DND-41 (cell line): ENCODE measurements at regions not wholly inside any gene's neighbourhood (a gene's known extent, or its start where the extent isn't known, plus 50 kb on each side); places are given as distances from the start of the nearest gene placed in this dataset.

Experiments
- ATAC-seq: fragments of 200-7000 bp; cut with Tn5 transposase; 3 replicates; pipeline ENCODE4 v1.9.1; 2021; ENCODE audit warnings: low read depth; ENCODE audit not compliant: insufficient read depth
- DNase-seq: peaks from one replicate; pipeline ENCODE4 v3.0.0-alpha.2; 2020
- H2AFZ ChIP-seq: 2 replicates; pipeline ENCODE4 v1.6.0; 2012; ENCODE audit warnings: low read depth, low read length
- H3K27ac ChIP-seq: 2 replicates; pipeline ENCODE4 v1.5.1; 2012; ENCODE audit warnings: low read length, inconsistent platforms
- H3K27me3 ChIP-seq: fragments of 200-600 bp; sonication (generic); 2 replicates; pipeline ENCODE4 v1.6.0; 2012; ENCODE audit warnings: low read length, mild to moderate bottlenecking, inconsistent platforms; ENCODE audit not compliant: insufficient read depth, poor library complexity
- H3K36me3 ChIP-seq: 2 replicates; pipeline ENCODE4 v1.5.1; 2012; ENCODE audit warnings: low read length, inconsistent platforms; ENCODE audit not compliant: insufficient read depth
- H3K4me1 ChIP-seq: 2 replicates; pipeline ENCODE4 v1.5.1; 2012; ENCODE audit warnings: mild to moderate bottlenecking, low read length; ENCODE audit not compliant: insufficient read depth
- H3K4me2 ChIP-seq: 2 replicates; pipeline ENCODE4 v1.6.0; 2012; ENCODE audit warnings: mild to moderate bottlenecking, moderate library complexity, low read length, inconsistent platforms; ENCODE audit not compliant: insufficient read depth
- H3K4me3 ChIP-seq, 2 experiments: fragments of 200-600 bp in 1 of 2; shearing (Covaris generic) in 1 of 2; 2 replicates each; pipeline ENCODE4 v1.5.1; 2012 to 2016; ENCODE audit warnings: inconsistent platforms in 2 of 2, low read length in 2 of 2, mild to moderate bottlenecking in 2 of 2, low read depth in 1 of 2, moderate library complexity in 1 of 2
- H3K79me2 ChIP-seq: 2 replicates; pipeline ENCODE4 v1.6.0; 2012; ENCODE audit warnings: low read length, inconsistent platforms; ENCODE audit not compliant: insufficient read depth
- H3K9ac ChIP-seq: 2 replicates; pipeline ENCODE4 v1.6.0; 2012; ENCODE audit warnings: low read depth, mild to moderate bottlenecking, inconsistent platforms, low read length, moderate library complexity
- H3K9me3 ChIP-seq: 2 replicates; pipeline ENCODE4 v1.5.1; 2012; ENCODE audit warnings: low read length, moderate library complexity, mild to moderate bottlenecking, inconsistent platforms; ENCODE audit not compliant: insufficient read depth, severe bottlenecking
- H4K20me1 ChIP-seq: 2 replicates; pipeline ENCODE4 v1.6.0; 2012; ENCODE audit warnings: low read length; ENCODE audit not compliant: insufficient read depth
- EZH2 ChIP-seq: IDR thresholded peaks from 3 replicates; pipeline ENCODE4 v1.6.1; 2012; ENCODE audit warnings: borderline replicate concordance, low read depth, mild to moderate bottlenecking, moderate library complexity, low read length, inconsistent platforms; ENCODE audit not compliant: severe bottlenecking
- TF ChIP-seq, protein P1 (sequence below): IDR thresholded peaks from 2 replicates; pipeline ENCODE4 v1.5.1; 2012; ENCODE audit warnings: borderline replicate concordance, low read length, moderate library complexity, mild to moderate bottlenecking; ENCODE audit not compliant: poor library complexity, severe bottlenecking; ENCODE audit errors: extremely low read depth

GRCh38 chr1:70754701-70755100 lies 292.9 kb downstream of the PTGER3 start:
- Histone ChIP-seq H3K79me2 (no peaks in the 10 kb centered on the region), H3K27me3 (no peaks in the 10 kb centered on the region), H3K4me1 (no peaks in the 10 kb centered on the region), H3K9ac (no peak overlapping the region), H3K36me3 (no peaks in the 10 kb centered on the region), H3K4me3 (no peak overlapping the region), H3K4me2 (no peak overlapping the region), H2AFZ (no peak overlapping the region), H3K9me3 (no peaks in the 10 kb centered on the region), H4K20me1 (no peaks in the 10 kb centered on the region), H3K27ac (no peak overlapping the region)
- no peak for TF ChIP-seq EZH2
- TF ChIP-seq, protein P1, sequence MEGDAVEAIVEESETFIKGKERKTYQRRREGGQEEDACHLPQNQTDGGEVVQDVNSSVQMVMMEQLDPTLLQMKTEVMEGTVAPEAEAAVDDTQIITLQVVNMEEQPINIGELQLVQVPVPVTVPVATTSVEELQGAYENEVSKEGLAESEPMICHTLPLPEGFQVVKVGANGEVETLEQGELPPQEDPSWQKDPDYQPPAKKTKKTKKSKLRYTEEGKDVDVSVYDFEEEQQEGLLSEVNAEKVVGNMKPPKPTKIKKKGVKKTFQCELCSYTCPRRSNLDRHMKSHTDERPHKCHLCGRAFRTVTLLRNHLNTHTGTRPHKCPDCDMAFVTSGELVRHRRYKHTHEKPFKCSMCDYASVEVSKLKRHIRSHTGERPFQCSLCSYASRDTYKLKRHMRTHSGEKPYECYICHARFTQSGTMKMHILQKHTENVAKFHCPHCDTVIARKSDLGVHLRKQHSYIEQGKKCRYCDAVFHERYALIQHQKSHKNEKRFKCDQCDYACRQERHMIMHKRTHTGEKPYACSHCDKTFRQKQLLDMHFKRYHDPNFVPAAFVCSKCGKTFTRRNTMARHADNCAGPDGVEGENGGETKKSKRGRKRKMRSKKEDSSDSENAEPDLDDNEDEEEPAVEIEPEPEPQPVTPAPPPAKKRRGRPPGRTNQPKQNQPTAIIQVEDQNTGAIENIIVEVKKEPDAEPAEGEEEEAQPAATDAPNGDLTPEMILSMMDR, result no peak
- DNase-seq, result no peak
- no peak for ATAC-seq

GRCh38 chr1:70760154-70760553 lies 287.5 kb downstream of the PTGER3 start:
- TF ChIP-seq, protein P1, result no peak
- no peak for TF ChIP-seq EZH2
- ATAC-seq, result no peak

GRCh38 chr1:70762386-70762785 lies 285.2 kb downstream of the PTGER3 start:
- ATAC-seq (no peak), DNase-seq (no peak)
- Histone ChIP-seq H3K9me3 (no peaks in the 10 kb centered on the region), H3K27me3 (no peaks in the 10 kb centered on the region), H3K4me2 (no peak overlapping the region), H2AFZ (no peak overlapping the region), H3K9ac (no peak overlapping the region), H3K36me3 (no peaks in the 10 kb centered on the region), H3K4me1 (no peaks in the 10 kb centered on the region), H3K79me2 (no peaks in the 10 kb centered on the region), H3K27ac (no peak overlapping the region), H3K4me3 (no peak overlapping the region), H4K20me1 (no peaks in the 10 kb centered on the region)
- TF ChIP-seq, protein P1, result no peak
- no peak for TF ChIP-seq EZH2

More at GRCh38 chr1:70760154-70760553, 287.5 kb downstream of the PTGER3 start:
- Histone ChIP-seq H3K9ac (no peak overlapping the region), H3K4me3 (no peak overlapping the region), H4K20me1 (no peaks in the 10 kb centered on the region), H2AFZ (no peak overlapping the region), H3K9me3 (no peaks in the 10 kb centered on the region), H3K27ac (no peak overlapping the region), H3K27me3 (no peaks in the 10 kb centered on the region), H3K36me3 (no peaks in the 10 kb centered on the region), H3K4me2 (no peak overlapping the region), H3K4me1 (no peaks in the 10 kb centered on the region), H3K79me2 (no peaks in the 10 kb centered on the region)
- DNase-seq, result no peak

DNA sequence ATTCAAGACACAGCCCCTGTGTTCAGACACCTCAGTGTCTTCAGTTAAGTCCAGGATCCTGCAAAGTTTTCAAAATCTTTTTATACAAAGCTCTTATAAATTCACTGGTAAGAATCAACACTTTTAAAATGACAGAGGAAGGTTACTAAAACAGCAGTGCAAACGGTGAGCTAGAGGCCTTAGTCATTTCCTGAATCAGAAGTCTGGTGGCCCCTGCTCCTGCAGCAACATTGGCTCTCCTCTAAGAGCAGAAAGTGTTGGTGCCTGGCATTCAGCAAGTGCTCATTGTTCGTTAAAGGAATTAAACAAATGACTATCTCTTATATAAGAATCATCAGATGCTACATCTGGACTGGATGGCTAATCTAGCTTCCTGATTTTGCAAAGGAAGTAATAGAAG lies 282.9 kb downstream of the PTGER3 start:
- TF ChIP-seq, protein P1, result no peak
- no peak for TF ChIP-seq EZH2
- H3K9me3 ChIP-seq, result no peaks in the 10 kb centered on the region
- H3K4me1 ChIP-seq, result no peaks in the 10 kb centered on the region
- no peaks in the 10 kb centered on the region for H3K79me2 ChIP-seq
- no peak overlapping the region for H2AFZ ChIP-seq
- no peak overlapping the region for H3K27ac ChIP-seq
- H3K9ac ChIP-seq, result no peak overlapping the region
- no peak overlapping the region for H3K4me2 ChIP-seq
- H3K36me3 ChIP-seq, result no peaks in the 10 kb centered on the region
- H3K4me3 ChIP-seq, result no peak overlapping the region
- no peaks in the 10 kb centered on the region for H4K20me1 ChIP-seq
- no peaks in the 10 kb centered on the region for H3K27me3 ChIP-seq
- DNase-seq (no peak), ATAC-seq (no peak)
